Anterior cingulate cortex (tissue), 58 donors: ENCODE measurements at regions not wholly inside any gene's neighbourhood (a gene's known extent, or its start where the extent isn't known, plus 50 kb on each side); places are given as distances from the start of the nearest gene placed in this dataset.
"Not testable (repeated sequence)": the region's sequence is repeated elsewhere in the genome, so short reads cannot be mapped to it uniquely, and the experiment has no call there.

Experiments used
- DNase-seq, 58 donors: peaks; one replicate each; lab custom pipeline; 2025; lab: John Stamatoyannopoulos, UW

GRCh38 chr6:139753198-139753861 is 378.9 kb upstream of the CITED2 start:
- DNase-seq: no peak

GRCh38 chr6:139752086-139752485 is 377.6 kb upstream of the CITED2 start:
- DNase-seq: no peak

GRCh38 chr6:139751179-139751578 is 376.7 kb upstream of the CITED2 start:
- no peak for DNase-seq

- DNase-seq: no peak
Measured at GRCh38 chr6:139748353-139749146, 374.1 kb upstream of the CITED2 start.

- no peak for DNase-seq
Measured at GRCh38 chr6:139747154-139747553, 372.7 kb upstream of the CITED2 start.

GRCh38 chr6:139744891-139745290 is 370.4 kb upstream of the CITED2 start:
- DNase-seq: no peak

- no peak for DNase-seq
Measured at GRCh38 chr6:139743664-139744437, 369.4 kb upstream of the CITED2 start.

- no peak for DNase-seq
Measured at GRCh38 chr6:139742671-139743070, 368.2 kb upstream of the CITED2 start.

- no peak for DNase-seq
Measured at GRCh38 chr6:139738801-139739455, 364.5 kb upstream of the CITED2 start.

GRCh38 chr6:139736325-139736906 is 362.0 kb upstream of the CITED2 start:
- DNase-seq: no peak

- DNase-seq: no peak
Measured at GRCh38 chr6:139732451-139732850, 358.0 kb upstream of the CITED2 start.

- DNase-seq: no peak
Measured at GRCh38 chr6:139730340-139730974, 356.0 kb upstream of the CITED2 start.

GRCh38 chr6:139728876-139729427 is 354.5 kb upstream of the CITED2 start:
- DNase-seq: peak in 1 of 58 donors; percentile 8

- not testable (repeated sequence) for DNase-seq
Measured at GRCh38 chr6:139726272-139726671, 351.8 kb upstream of the CITED2 start.

- no peak for DNase-seq
Measured at GRCh38 chr6:139722530-139722929, 348.1 kb upstream of the CITED2 start.

GRCh38 chr6:139721954-139722353 is 347.5 kb upstream of the CITED2 start:
- DNase-seq: no peak

GRCh38 chr6:139713900-139714506 is 339.6 kb upstream of the CITED2 start:
- DNase-seq: no peak

GRCh38 chr6:139713424-139713823 is 339.0 kb upstream of the CITED2 start:
- no peak for DNase-seq

- DNase-seq: no peak
Measured at GRCh38 chr6:139712830-139713229, 338.4 kb upstream of the CITED2 start.
